NCI-H2029 treated with DMSO at 0.1 percent for 48 hours (cell line): ENCODE measurements at regions not wholly inside any gene's neighbourhood (a gene's known extent, or its start where the extent isn't known, plus 50 kb on each side); places are given as distances from the start of the nearest gene placed in this dataset.

Source experiments
- DNase-seq: peaks from one replicate; lab custom pipeline; 2025; lab: John Stamatoyannopoulos, UW

DNA sequence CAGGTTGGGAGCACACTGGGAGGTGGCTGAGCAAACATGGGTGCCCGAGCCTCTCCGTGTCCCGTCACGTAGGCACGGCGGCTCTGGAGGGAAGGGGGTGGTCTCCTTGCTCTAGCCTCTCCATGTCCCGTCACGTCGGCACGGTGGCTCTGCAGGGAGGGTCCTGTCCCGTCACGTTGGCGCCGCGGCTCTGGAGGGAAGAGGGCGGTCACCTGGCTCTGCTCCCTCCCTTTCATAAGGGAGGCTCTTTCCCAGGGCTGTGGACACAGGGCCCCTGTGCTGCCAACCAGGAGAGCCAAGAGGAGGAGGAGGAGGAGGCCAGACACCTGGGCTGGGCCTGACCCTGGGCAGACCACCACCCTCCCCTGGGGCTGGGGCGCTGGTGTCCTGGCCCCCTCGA is 1173.7 kb downstream of the BRD1 start:
- DNase-seq: no peak

DNA sequence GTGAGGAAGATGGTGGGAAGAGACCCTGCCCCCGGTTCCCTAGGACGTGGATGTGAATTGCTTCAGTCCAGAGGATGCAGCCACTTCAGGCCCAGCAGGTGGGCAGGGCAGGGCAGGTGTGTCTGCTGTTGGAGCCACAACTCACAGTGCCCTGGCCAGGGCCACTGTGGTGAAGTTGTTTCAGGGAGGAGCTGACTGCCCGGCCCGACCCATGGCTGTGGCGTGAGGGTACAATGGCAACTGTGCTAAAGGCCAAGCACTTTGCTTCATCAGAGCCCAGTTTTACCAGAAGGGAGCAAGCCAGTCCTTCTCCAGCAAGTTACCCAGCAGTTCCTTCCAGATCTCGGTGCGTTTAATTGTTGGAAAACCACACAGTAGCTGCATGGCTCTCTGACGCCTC is 1174.4 kb downstream of the BRD1 start:
- no peak for DNase-seq

- no peak for DNase-seq
Observed at GRCh38 chr22:48652796-48653195, 1174.9 kb downstream of the BRD1 start.

DNA sequence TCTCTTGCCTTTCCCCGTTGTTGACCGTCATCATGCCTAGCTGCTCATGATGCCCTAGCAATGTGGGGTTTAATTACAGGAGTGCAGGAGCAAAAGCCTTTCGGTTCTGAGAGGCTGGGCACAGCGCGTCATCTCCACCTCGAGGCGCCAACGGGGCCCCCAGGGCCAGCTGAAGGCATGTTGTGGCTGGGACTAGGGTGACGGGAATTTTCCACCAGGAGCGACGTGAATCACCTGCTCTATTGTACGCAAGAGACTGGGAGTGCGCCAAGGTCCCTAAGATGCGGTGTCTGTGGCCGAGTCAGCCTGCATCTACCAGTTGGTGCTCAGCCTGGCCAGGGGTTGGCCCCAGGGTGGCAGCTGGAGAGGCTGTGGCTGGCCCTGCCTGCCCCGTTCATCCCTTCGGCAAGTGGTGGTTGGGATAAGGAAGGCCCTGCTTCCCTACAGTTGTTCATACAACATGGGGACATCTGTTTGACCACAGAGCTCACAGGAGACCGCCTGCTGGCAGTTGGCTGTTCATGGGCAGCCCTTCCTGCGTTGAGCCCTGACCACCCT is 1175.6 kb downstream of the BRD1 start:
- DNase-seq: no peak

DNA sequence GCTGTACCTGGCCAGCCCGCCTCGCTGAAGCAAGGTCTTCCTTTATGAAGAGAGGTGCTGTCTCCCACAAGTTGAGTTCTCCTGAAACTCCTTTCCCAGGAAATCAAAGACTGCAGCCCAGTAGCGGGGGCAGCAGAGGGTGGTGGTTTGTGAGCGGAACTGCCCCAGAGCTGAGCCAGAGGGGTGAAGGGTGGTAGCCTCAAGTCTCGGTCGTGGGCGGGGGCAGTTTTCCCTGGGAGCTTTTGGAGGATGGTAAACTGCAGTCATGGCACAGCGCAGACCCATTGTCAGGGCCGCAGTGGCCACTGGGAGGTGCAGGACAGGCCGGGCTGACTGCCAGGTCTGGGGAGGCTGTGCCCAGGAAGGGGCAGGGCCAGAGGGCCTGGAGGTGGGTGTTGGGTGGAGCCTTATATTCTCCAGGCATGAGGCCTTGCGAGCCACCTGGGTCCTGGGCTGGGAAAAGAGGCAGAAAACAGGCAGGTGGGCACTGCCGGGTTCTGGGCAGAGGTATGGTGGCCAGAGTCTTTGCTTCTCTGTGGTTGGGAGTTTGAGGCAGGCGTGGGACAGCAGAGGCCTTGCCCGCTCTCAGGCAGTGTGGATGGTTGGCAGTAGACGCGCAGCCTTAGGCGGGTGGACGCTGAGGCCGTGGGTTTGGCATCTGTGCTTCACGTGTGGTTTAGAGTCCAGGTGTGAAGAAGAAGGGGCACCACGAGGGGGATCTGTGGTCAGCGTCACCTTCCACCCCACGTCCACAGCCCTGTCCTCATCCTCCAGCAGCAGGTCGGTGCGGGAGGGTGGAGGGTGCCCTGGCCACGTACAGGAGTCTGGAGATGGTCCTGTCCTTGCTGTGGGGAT is 1176.4 kb downstream of the BRD1 start:
- peak; percentile 25 for DNase-seq

DNA sequence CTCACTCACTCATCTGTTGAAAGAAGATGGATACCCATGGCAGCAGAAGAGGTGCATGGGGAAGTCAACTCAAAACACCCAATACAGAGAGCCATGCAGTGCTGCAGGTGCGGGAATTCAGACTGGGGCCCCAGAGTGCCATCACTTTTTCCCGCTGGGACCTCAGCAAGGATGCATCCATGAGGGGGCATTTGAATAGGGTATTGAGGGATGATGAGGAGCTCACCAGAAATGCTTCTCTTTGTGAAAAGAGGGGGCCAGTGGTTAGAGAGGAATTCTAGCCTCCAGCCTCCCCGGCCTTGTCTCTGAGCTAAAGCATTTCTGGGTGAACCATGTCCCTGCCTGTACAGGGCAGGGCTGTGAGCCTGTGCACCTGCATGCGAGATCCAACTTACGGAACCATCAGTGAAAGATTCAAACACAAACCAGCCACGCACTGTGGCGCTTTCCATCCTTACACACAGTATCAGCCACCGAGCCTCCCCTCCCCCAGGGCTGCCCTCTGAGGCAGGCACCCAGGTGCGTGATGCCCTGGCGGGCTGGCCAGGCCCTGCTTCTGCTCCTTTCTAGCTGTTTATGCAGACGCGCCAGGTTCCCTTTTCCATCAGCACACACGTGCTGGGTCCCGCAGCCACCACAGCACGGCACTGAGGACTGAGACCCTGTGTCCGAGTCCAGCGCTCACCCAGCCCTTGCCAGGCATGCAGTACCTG is 1177.2 kb downstream of the BRD1 start:
- DNase-seq: no peak

DNA sequence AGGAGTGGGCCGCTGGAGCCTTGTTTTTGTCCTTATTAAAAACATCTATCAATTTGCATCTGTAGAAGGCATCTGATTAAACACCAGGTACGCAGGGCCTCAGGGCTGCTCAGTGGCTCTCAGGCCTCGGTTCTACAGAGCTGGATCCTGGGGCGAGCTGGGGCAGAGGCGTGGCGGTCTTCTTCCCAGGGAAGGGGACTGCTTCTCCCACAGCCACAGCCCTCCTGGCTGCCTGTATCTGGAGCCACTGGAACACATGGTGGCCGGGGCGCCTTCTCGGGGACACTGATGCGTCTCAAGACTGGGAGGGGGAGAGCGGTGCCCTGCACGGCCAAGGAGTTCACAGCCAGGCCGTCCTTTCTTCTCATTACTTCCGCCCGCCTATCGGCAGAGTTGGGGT is 1178.2 kb downstream of the BRD1 start:
- DNase-seq: no peak

- no peak for DNase-seq
Observed at GRCh38 chr22:48649031-48649430, 1178.6 kb downstream of the BRD1 start.

- DNase-seq: no peak
Observed at GRCh38 chr22:48647606-48648515, 1179.8 kb downstream of the BRD1 start.

DNA sequence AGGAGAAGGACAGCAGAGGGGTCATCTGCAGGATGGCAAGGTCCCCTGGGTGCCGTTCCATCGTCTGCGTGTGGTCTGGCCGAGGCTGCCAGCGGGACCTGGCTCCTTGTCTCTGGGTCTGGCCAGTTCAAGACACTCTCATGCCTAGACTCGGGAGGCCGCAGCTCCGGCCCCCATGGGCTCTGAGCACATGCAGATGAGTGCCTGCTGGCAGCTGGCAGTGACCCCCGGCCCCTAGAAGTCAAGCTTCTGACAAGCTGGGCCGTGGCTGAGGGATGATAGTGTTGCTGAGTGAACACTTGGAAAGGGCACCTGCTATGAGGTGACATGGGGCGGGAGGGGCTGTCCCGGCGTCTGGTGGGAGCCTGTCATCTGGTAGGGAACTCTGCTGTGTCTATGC is 1180.6 kb downstream of the BRD1 start:
- no peak for DNase-seq

- no peak for DNase-seq
Observed at GRCh38 chr22:48646216-48646925, 1181.3 kb downstream of the BRD1 start.

DNA sequence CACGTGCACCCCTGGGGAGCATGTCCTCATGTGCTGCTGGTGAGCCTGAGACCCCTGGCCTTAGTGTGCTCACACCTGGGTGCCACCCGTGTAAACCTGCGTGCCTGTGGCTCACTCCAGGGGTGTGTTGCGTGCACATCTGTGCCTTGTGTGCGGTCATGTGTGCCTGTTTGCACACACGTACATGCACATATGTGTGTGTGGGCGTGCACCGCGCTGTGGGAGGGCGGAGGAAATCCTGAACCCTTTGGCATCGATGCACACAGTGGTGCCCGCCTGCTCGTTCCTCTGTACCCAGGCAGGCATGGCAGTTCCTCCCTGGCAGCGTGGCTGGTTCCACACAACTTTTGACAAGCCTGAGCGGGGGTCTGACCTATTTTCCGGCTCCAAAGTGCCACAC is 1181.9 kb downstream of the BRD1 start:
- DNase-seq: no peak

DNA sequence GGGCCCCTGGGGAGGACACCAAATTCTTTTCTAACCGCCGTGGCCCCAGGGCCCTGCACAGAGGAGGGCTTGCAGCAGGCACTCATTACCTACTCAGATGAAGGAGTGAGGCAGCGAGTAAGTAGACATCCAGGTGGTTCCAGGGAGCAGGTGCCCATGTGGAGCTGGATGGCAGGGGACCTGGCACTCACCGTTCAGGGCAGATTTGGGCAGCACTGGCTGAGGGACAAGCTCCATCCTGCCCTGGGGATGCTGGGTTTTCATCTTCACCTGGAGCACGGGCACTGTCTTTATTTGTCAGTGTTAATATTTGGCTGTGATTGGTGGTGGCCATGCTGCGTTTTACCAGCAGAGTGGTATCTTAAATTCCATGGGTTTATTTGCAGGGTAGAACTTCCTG is 1182.7 kb downstream of the BRD1 start:
- DNase-seq: no peak

DNA sequence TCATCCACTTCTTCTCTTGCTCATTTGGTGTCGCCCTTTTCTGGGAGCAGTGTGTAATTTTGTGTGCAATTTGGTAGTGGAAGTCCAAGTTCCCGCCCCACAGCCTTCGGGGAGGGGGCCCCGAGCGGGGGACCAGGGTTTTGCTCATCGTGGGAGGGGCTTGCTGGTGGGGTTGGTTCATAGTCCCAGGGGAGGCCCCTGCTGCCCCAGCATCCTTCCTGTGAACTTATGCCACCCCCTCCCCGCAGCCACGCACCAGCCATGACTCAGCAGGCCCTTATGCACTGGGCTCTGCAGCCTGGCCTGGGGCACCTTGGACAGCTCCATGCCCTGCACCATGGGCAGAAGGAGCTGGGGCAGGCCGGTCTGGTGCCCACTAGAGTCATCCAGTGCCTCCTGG is 1183.6 kb downstream of the BRD1 start:
- DNase-seq: no peak

GRCh38 chr22:48643066-48643731 is 1184.5 kb downstream of the BRD1 start:
- DNase-seq: no peak

DNA sequence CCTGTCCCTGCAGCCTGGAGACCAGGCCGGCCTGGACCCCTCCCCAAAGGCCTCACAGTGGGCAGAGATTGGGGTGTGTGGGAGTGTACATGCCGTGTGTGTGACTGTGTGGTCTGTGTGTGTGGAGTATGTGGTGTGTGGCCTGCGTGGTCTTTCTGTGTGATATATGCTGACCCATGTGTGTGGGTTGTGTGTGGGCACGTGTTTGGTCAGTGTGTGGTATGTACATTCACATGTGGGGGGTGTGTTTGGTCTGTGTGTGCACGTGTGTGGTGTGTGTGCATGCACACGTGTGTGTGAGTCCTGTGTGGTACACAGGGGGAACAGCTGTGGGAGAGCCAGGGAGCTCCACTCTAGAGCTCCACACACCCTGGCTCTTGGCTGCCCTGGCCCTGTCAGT is 1185.1 kb downstream of the BRD1 start:
- no peak for DNase-seq

DNA sequence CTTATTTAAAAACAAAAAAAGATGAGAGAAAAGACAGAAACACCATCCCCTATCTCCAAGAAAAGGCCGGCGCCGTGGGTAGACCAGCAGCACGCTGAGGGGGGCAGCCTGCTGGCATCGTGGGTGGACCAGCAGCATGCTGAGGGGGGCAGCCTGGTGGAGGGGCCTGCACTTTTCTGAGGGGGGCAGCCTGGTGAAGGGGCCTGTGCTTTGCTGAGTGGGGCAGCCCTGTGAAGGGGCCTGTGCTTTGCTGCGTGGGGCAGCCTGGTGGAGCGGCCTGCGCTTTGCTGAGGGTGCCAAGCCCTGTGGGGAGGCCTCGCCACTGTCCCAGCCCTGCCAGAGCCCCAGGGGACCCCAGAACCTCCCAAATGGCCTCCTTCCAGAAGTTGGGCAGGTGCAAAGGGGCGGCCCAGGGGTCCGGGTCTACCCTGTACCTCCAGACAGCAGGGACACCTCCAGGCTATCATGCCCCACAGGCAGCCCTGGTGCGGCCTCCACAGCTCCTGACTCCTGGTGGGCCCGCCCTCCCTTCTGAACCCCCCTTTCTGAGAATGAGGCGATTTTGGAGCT is 1185.7 kb downstream of the BRD1 start:
- no peak for DNase-seq

GRCh38 chr22:48640890-48641841 is 1186.5 kb downstream of the BRD1 start:
- DNase-seq: no peak
